ENCODE measurements at regions not wholly inside any gene's neighbourhood (a gene's known extent, or its start where the extent isn't known, plus 50 kb on each side); places are given as distances from the start of the nearest gene placed in this dataset.

GRCh38 chr5:58105836-58106235 lies 354.1 kb downstream of the PLK2 start:
- H3K4me3 ChIP-seq (ENCODE audit: low read depth, poor library complexity, severe bottlenecking): no peak overlapping the region
- no peak for DNase-seq (ENCODE audit: low spot score in 2 of 2)
- WGBS, 2 donors: 93 to 98% methylated on average over 2 of the region's 2 CpGs
- intact Hi-C loops (cut with DNase I; ENCODE audit: low total_unique reads): no loop called here
- TF ChIP-seq POLR2A (IDR thresholded peaks at IDR 0.05) (no peak), CTCF (IDR thresholded peaks at IDR 0.05) (no peak)

- DNase-seq (ENCODE audit: low spot score in 2 of 2): no peak
- H3K4me3 ChIP-seq (ENCODE audit: low read depth, poor library complexity, severe bottlenecking): no peak overlapping the region
- TF ChIP-seq POLR2A (IDR thresholded peaks at IDR 0.05) (no peak), CTCF (IDR thresholded peaks at IDR 0.05) (no peak)
- intact Hi-C loops (cut with DNase I; ENCODE audit: low total_unique reads): no loop called here
- WGBS, 2 donors: 70 to 71% methylated on average over 2 of the region's 2 CpGs
These were observed 360.6 kb downstream of the PLK2 start for GRCh38 chr5:58099257-58099656.

- H3K4me3 ChIP-seq (ENCODE audit: low read depth, poor library complexity, severe bottlenecking): no peak overlapping the region
- DNase-seq (ENCODE audit: low spot score in 2 of 2): no peak
- intact Hi-C loops (cut with DNase I; ENCODE audit: low total_unique reads): no loop called here
- no peak for TF ChIP-seq POLR2A (IDR thresholded peaks at IDR 0.05)
- TF ChIP-seq CTCF (IDR thresholded peaks at IDR 0.05): no peak
- 34 to 42% methylated on average over 5 of the region's 5 CpGs for WGBS, 2 donors
These were observed 365.9 kb downstream of the PLK2 start for GRCh38 chr5:58094031-58094430.

GRCh38 chr5:58090704-58091103 lies 369.2 kb downstream of the PLK2 start:
- 95 to 96% methylated on average over 4 of the region's 4 CpGs for WGBS, 2 donors
- H3K4me3 ChIP-seq (ENCODE audit: low read depth, poor library complexity, severe bottlenecking): no peak overlapping the region
- no peak for TF ChIP-seq POLR2A (IDR thresholded peaks at IDR 0.05)
- no peak for TF ChIP-seq CTCF (IDR thresholded peaks at IDR 0.05)
- intact Hi-C loops (cut with DNase I; ENCODE audit: low total_unique reads): no loop called here
- DNase-seq (ENCODE audit: low spot score in 2 of 2): no peak

GRCh38 chr5:58088941-58089340 lies 370.9 kb downstream of the PLK2 start:
- TF ChIP-seq POLR2A (IDR thresholded peaks at IDR 0.05): no peak
- TF ChIP-seq CTCF (IDR thresholded peaks at IDR 0.05): no peak
- intact Hi-C loops (cut with DNase I; ENCODE audit: low total_unique reads): no loop called here
- 85 to 86% methylated on average over 5 of the region's 5 CpGs for WGBS, 2 donors

GRCh38 chr5:58087905-58088304 lies 372.0 kb downstream of the PLK2 start:
- TF ChIP-seq POLR2A (IDR thresholded peaks at IDR 0.05) (no peak), CTCF (IDR thresholded peaks at IDR 0.05) (no peak)
- DNase-seq (ENCODE audit: low spot score in 2 of 2): no peak
- H3K4me3 ChIP-seq (ENCODE audit: low read depth, poor library complexity, severe bottlenecking): no peak overlapping the region
- WGBS, 2 donors: 87 to 89% methylated on average over 2 of the region's 2 CpGs
- intact Hi-C loops (cut with DNase I; ENCODE audit: low total_unique reads): no loop called here

More at GRCh38 chr5:58088941-58089340, 370.9 kb downstream of the PLK2 start:
- H3K4me3 ChIP-seq (ENCODE audit: low read depth, poor library complexity, severe bottlenecking): no peak overlapping the region
- no peak for DNase-seq (ENCODE audit: low spot score in 2 of 2)

All from lower leg skin (tissue), 4 donors.